ENCODE measurements at regions not wholly inside any gene's neighbourhood (a gene's known extent, or its start where the extent isn't known, plus 50 kb on each side); places are given as distances from the start of the nearest gene placed in this dataset.

DNA sequence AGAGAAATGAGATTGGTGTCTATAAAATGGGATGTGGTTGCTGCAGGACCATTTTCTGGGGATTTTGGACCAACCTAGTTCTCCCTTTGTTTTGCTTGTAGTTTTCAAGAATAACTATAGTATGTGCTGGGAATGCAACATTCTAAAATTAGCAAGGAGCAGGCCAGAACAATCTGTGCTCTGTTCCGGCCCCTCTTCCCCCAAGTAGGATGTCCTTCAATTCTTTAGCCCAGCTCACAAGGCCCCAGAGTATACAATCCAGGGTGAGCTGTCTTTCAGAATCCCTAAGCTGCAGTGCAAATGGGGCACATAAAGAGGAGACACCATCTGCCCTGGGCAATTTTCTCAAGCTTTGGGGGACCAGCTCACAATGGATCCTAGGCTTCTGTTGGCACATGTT lies 809.1 kb downstream of the TNS3 start:
- TF ChIP-seq SMC3 (IDR thresholded peaks at IDR 0.05; ENCODE audit: low read depth, low read length), result no peak
- TF ChIP-seq MXI1 (IDR thresholded peaks at IDR 0.05; ENCODE audit: borderline replicate concordance, low read depth, low read length), result no peak
- no peak for TF ChIP-seq CTCF (conservative IDR thresholded peaks at IDR 0.05; ENCODE audit: low read depth, low read length)
- no peak for TF ChIP-seq POLR2A (IDR thresholded peaks at IDR 0.05; ENCODE audit: low read depth, low read length)
- no peak for TF ChIP-seq RAD21 (IDR thresholded peaks at IDR 0.05; ENCODE audit: low read length)
- no peak for TF ChIP-seq BHLHE40 (IDR thresholded peaks at IDR 0.05; ENCODE audit: low read depth, low read length)
- no peak for TF ChIP-seq MAFK (IDR thresholded peaks at IDR 0.05; ENCODE audit: low read depth, low read length)
- no peak for TF ChIP-seq RCOR1 (IDR thresholded peaks at IDR 0.05; ENCODE audit: insufficient replicate concordance, low read length)

Measured in IMR-90 (cell line).